ENCODE measurements at regions not wholly inside any gene's neighbourhood (a gene's known extent, or its start where the extent isn't known, plus 50 kb on each side); places are given as distances from the start of the nearest gene placed in this dataset.

- H3K4me2 ChIP-seq (ENCODE audit: insufficient read depth, low read length) = no peak overlapping the region
- in situ Hi-C loops (cut with MboI) = no loop called here
- no peak for FAIRE-seq
- H3K27ac ChIP-seq (ENCODE audit: extremely low read depth, low read depth, low read length) = no peak overlapping the region
- no peak overlapping the region for H3K4me3 ChIP-seq
- ChIA-PET CTCF (ENCODE audit: low intra/inter-chr PET ratio) (no interaction called here), POLR2A (no interaction called here)
- TF ChIP-seq, protein P1, sequence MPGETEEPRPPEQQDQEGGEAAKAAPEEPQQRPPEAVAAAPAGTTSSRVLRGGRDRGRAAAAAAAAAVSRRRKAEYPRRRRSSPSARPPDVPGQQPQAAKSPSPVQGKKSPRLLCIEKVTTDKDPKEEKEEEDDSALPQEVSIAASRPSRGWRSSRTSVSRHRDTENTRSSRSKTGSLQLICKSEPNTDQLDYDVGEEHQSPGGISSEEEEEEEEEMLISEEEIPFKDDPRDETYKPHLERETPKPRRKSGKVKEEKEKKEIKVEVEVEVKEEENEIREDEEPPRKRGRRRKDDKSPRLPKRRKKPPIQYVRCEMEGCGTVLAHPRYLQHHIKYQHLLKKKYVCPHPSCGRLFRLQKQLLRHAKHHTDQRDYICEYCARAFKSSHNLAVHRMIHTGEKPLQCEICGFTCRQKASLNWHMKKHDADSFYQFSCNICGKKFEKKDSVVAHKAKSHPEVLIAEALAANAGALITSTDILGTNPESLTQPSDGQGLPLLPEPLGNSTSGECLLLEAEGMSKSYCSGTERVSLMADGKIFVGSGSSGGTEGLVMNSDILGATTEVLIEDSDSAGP (CRISPR knock-in tag; IDR thresholded peaks at IDR 0.05) = no peak
- TF ChIP-seq ARID1B (IDR thresholded peaks at IDR 0.05) (no peak), USF1 (CRISPR knock-in tag; IDR thresholded peaks at IDR 0.05) (no peak), ZNF644 (tag; IDR thresholded peaks at IDR 0.05; ENCODE audit: low read depth) (no peak), ELK1 (CRISPR knock-in tag; IDR thresholded peaks at IDR 0.05) (no peak), ZNF707 (CRISPR knock-in tag; conservative IDR thresholded peaks at IDR 0.05) (no peak), ESRRB (CRISPR knock-in tag; IDR thresholded peaks at IDR 0.05; ENCODE audit: borderline replicate concordance) (no peak), SAP30 (IDR thresholded peaks at IDR 0.05; ENCODE audit: borderline replicate concordance, insufficient read depth, low read depth, low read length, poor library complexity, severe bottlenecking) (no peak), PRMT5 (CRISPR knock-in tag; IDR thresholded peaks at IDR 0.05) (no peak), IFI16 (CRISPR knock-in tag; IDR thresholded peaks at IDR 0.05) (no peak)
- TF ChIP-seq, protein P2, sequence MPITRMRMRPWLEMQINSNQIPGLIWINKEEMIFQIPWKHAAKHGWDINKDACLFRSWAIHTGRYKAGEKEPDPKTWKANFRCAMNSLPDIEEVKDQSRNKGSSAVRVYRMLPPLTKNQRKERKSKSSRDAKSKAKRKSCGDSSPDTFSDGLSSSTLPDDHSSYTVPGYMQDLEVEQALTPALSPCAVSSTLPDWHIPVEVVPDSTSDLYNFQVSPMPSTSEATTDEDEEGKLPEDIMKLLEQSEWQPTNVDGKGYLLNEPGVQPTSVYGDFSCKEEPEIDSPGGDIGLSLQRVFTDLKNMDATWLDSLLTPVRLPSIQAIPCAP (CRISPR knock-in tag; IDR thresholded peaks at IDR 0.05; ENCODE audit: borderline replicate concordance) = no peak
- TF ChIP-seq, protein P3, sequence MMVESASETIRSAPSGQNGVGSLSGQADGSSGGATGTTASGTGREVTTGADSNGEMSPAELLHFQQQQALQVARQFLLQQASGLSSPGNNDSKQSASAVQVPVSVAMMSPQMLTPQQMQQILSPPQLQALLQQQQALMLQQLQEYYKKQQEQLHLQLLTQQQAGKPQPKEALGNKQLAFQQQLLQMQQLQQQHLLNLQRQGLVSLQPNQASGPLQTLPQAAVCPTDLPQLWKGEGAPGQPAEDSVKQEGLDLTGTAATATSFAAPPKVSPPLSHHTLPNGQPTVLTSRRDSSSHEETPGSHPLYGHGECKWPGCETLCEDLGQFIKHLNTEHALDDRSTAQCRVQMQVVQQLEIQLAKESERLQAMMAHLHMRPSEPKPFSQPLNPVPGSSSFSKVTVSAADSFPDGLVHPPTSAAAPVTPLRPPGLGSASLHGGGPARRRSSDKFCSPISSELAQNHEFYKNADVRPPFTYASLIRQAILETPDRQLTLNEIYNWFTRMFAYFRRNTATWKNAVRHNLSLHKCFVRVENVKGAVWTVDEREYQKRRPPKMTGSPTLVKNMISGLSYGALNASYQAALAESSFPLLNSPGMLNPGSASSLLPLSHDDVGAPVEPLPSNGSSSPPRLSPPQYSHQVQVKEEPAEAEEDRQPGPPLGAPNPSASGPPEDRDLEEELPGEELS (CRISPR knock-in tag; IDR thresholded peaks at IDR 0.05; ENCODE audit: borderline replicate concordance) = no peak
- H2AFZ ChIP-seq (ENCODE audit: low read depth, low read length) = no peak overlapping the region
- BruUV-seq (replicated peaks) = no TSS peak
- intact Hi-C loops (cut with micrococcal nuclease) = no loop called here
- no peak for DNase-seq (ENCODE audit: extremely low read depth in 1 of 4, low spot score in 3 of 4)
- H3K4me1 ChIP-seq (replicated peaks in 1 of 2; ENCODE audit: control insufficient read depth in 2 of 2, insufficient read depth in 2 of 2, low read length in 2 of 2) = no peaks in the 10 kb centered on the region
- ATAC-seq = no peak
- H3K9me1 ChIP-seq (ENCODE audit: control insufficient read depth, insufficient read depth, low read length) = no peaks in the 10 kb centered on the region
- H3K36me3 ChIP-seq (ENCODE audit: control insufficient read depth, insufficient read depth, low read length) = no peaks in the 10 kb centered on the region
- no peaks in the 10 kb centered on the region for H3K9me3 ChIP-seq (replicated peaks; ENCODE audit: control insufficient read depth, insufficient read depth, low read depth, low read length)
- no peaks in the 10 kb centered on the region for H3K79me2 ChIP-seq (ENCODE audit: control insufficient read depth, insufficient read depth, low read length)
- 0% methylated on average over 3 of the region's 3 CpGs for WGBS (ENCODE audit: insufficient coverage, low coverage, missing lambda C conversion rate)
- no peak overlapping the region for H3K9ac ChIP-seq (ENCODE audit: insufficient read depth in 1 of 2, low read depth in 2 of 2, low read length in 2 of 2)
- H3K27me3 ChIP-seq (ENCODE audit: control insufficient read depth in 2 of 2, insufficient read depth in 2 of 2, low read length in 2 of 2) = no peaks in the 10 kb centered on the region
- H4K20me1 ChIP-seq (replicated peaks; ENCODE audit: control insufficient read depth, insufficient read depth, low read length) = no peaks in the 10 kb centered on the region
Measured at GRCh38 chr2:179331061-179331460, 66.4 kb upstream of the SESTD1 start.

Measured in K562 (cell line).